ENCODE measurements at regions not wholly inside any gene's neighbourhood (a gene's known extent, or its start where the extent isn't known, plus 50 kb on each side); places are given as distances from the start of the nearest gene placed in this dataset.

GRCh38 chr4:8775121-8775520 is 96.5 kb downstream of the HMX1 start:
- H3K4me3 ChIP-seq (ENCODE audit: low read depth, low read length) = no peak overlapping the region
- no peak for TF ChIP-seq CTCF (IDR thresholded peaks at IDR 0.05; ENCODE audit: borderline replicate concordance, insufficient read depth, low read depth, low read length)

DNA sequence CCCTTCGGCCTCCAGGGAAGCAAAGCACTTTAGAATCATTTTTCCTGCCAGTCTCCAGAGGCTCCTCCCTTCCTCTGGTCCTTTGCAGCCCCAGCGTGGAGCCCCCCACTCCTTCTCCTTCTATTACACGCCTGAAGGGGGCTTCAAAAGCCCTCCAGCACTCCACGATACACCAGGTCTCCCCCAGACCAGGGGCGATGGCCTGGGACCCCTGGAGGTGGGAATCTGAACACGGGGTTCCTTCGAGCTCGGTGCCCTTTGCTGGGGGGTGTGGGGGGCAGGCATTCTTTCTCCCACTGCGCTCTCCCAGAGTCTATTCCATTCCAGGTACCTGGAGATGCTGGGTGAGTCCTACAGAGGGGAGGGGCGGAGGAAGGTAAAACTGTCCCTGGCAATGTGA is 97.6 kb downstream of the HMX1 start:
- H3K4me3 ChIP-seq (ENCODE audit: low read depth, low read length) = no peak overlapping the region
- no peak for TF ChIP-seq CTCF (IDR thresholded peaks at IDR 0.05; ENCODE audit: borderline replicate concordance, insufficient read depth, low read depth, low read length)

- no peak overlapping the region for H3K4me3 ChIP-seq (ENCODE audit: low read depth, low read length)
- no peak for TF ChIP-seq CTCF (IDR thresholded peaks at IDR 0.05; ENCODE audit: borderline replicate concordance, insufficient read depth, low read depth, low read length)
Measured at GRCh38 chr4:8773124-8773931, 98.3 kb downstream of the HMX1 start.

DNA sequence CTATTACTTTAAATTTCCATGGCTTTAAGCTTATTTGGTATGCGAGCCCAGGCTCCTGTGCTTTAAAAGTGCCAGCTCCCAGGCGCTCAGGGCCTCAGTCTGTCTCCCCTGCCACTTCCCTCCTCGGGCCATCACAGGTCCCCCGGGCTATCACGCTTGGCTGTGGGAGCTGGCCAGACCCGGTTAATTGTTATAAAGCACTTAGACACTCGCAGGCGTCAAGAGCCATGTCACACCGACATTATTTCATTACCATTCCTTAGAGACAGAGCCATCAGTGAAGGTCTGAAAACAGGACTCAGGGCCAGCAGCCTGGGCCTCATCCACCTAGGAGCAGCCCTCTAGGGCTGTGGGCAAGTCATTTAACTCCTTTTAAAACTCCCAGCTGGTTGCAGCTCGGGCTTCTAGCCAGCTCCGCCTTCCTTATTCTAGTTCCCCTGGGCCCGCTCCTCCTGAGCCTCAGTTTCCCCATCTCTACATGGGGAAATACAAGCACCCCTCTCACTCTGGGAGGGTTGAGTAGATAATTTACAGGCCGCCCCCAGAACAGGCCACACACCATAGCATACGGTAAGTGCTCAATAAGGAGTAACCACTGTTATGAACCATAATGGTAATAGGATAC is 99.0 kb downstream of the HMX1 start:
- no peak for TF ChIP-seq CTCF (IDR thresholded peaks at IDR 0.05; ENCODE audit: borderline replicate concordance, insufficient read depth, low read depth, low read length)
- no peak overlapping the region for H3K4me3 ChIP-seq (ENCODE audit: low read depth, low read length)

- H3K4me3 ChIP-seq (ENCODE audit: low read depth, low read length) = no peak overlapping the region
- TF ChIP-seq CTCF (IDR thresholded peaks at IDR 0.05; ENCODE audit: borderline replicate concordance, insufficient read depth, low read depth, low read length) = no peak
Measured at GRCh38 chr4:8771666-8772065, 100.0 kb downstream of the HMX1 start.

DNA sequence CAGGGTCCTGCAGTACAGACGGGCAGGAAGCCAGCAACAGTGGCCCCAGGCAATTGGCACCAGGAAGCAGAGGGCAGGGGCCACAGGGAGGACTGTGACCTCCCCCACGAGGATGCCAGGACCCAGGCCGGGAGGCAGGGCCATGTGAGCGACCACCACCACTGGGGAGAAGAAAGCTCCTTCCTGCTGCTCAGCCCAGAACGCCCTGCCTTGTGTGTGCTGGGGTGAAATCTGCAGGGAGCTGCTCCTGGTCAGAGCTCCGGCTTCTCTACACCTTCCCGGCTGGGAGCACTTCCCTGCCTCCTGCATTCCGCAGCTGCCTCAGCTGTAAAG is 100.4 kb downstream of the HMX1 start:
- no peak for TF ChIP-seq CTCF (IDR thresholded peaks at IDR 0.05; ENCODE audit: borderline replicate concordance, insufficient read depth, low read depth, low read length)

More for the DNA sequence above, 100.4 kb downstream of the HMX1 start:
- H3K4me3 ChIP-seq (ENCODE audit: low read depth, low read length) = no peak overlapping the region

All from GM12875 (cell line).